K562 (cell line): ENCODE measurements at regions not wholly inside any gene's neighbourhood (a gene's known extent, or its start where the extent isn't known, plus 50 kb on each side); places are given as distances from the start of the nearest gene placed in this dataset.

Experiments used
- GATAD2A ChIP-seq: fragments of 450-650 bp; IDR thresholded peaks from 2 replicates; pipeline ENCODE4 v1.6.1; 2017
- SMC3 ChIP-seq: conservative IDR thresholded peaks from 2 replicates; pipeline ENCODE4 v1.6.1; 2011; ENCODE audit warnings: low read depth, low read length, improper control_type of control experiment; ENCODE audit not compliant: insufficient read depth
- SUPT5H ChIP-seq: fragments of 450-650 bp; IDR thresholded peaks from 2 replicates; pipeline ENCODE4 v1.6.1; 2016
- TAF1 ChIP-seq: IDR thresholded peaks from 2 replicates; pipeline ENCODE4 v1.6.1; 2011; ENCODE audit warnings: mild to moderate bottlenecking, low read length, moderate library complexity; ENCODE audit not compliant: insufficient read depth, control insufficient read depth, severe bottlenecking; ENCODE audit errors: extremely low read depth
- TF ChIP-seq, protein P1 (sequence below), 2 experiments: IDR thresholded peaks; 2 replicates each; pipeline ENCODE4 v1.6.1; 2011; ENCODE audit warnings: borderline replicate concordance in 1 of 2, control low read depth in 1 of 2, low read depth in 1 of 2, low read length in 1 of 2, mild to moderate bottlenecking in 1 of 2, mixed read lengths in 1 of 2, moderate library complexity in 1 of 2; ENCODE audit not compliant: insufficient read depth in 1 of 2, insufficient read length in 1 of 2, poor library complexity in 1 of 2, severe bottlenecking in 1 of 2; ENCODE audit errors: extremely low read depth in 1 of 2
- TF ChIP-seq, protein P2 (sequence below): fragments of 200-400 bp; formaldehyde crosslinking; IDR thresholded peaks from 2 replicates; pipeline ENCODE4 v1.6.1; 2017; ENCODE audit warnings: mild to moderate bottlenecking, low read depth, low read length, moderate library complexity

GRCh38 chr2:11947956-11948355 is 201.5 kb downstream of the LPIN1 start (continued):
- TF ChIP-seq, protein P1, sequence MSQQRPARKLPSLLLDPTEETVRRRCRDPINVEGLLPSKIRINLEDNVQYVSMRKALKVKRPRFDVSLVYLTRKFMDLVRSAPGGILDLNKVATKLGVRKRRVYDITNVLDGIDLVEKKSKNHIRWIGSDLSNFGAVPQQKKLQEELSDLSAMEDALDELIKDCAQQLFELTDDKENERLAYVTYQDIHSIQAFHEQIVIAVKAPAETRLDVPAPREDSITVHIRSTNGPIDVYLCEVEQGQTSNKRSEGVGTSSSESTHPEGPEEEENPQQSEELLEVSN (IDR thresholded peaks at IDR 0.05; ENCODE audit: borderline replicate concordance in 1 of 2, extremely low read depth in 1 of 2, insufficient read depth in 1 of 2, insufficient read length in 1 of 2, low read depth in 1 of 2, low read length in 1 of 2, poor library complexity in 1 of 2, severe bottlenecking in 1 of 2), result no peak
- TF ChIP-seq TAF1 (no peak), SUPT5H (no peak), SMC3 (no peak), GATAD2A (no peak)
- TF ChIP-seq, protein P2, sequence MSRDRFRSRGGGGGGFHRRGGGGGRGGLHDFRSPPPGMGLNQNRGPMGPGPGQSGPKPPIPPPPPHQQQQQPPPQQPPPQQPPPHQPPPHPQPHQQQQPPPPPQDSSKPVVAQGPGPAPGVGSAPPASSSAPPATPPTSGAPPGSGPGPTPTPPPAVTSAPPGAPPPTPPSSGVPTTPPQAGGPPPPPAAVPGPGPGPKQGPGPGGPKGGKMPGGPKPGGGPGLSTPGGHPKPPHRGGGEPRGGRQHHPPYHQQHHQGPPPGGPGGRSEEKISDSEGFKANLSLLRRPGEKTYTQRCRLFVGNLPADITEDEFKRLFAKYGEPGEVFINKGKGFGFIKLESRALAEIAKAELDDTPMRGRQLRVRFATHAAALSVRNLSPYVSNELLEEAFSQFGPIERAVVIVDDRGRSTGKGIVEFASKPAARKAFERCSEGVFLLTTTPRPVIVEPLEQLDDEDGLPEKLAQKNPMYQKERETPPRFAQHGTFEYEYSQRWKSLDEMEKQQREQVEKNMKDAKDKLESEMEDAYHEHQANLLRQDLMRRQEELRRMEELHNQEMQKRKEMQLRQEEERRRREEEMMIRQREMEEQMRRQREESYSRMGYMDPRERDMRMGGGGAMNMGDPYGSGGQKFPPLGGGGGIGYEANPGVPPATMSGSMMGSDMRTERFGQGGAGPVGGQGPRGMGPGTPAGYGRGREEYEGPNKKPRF, result no peak
